ENCODE measurements at regions not wholly inside any gene's neighbourhood (a gene's known extent, or its start where the extent isn't known, plus 50 kb on each side); places are given as distances from the start of the nearest gene placed in this dataset.

DNA sequence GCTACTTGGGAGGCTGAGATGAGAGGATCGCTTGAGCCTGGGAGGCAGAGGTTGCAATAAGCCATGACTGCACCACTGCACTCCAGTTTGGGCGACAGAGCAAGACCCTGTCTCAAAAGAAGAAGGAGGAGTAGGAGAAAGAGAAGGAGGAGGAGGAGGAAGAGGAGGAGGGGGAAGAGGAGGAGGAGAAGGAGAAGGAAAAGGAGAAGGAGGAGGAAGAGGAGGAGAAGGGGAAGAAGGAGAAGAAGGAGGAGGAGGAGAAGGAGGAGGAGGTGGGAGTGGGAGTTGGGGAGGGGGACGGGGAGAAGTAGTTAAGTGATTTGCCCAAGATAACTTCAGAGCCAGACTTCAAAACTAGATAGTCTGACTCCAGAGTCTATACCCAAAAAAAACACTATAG lies 55.5 kb upstream of the FOXD3 start:
- no peak overlapping the region for H3K4me2 ChIP-seq
- ATAC-seq (no peak), DNase-seq (ENCODE audit: low spot score) (no peak)
- H3K79me2 ChIP-seq (replicated peaks; ENCODE audit: insufficient read depth) = no peaks in the 10 kb centered on the region
- no peaks in the 10 kb centered on the region for H4K20me1 ChIP-seq (replicated peaks; ENCODE audit: insufficient read depth)
- H3K9me2 ChIP-seq (ENCODE audit: insufficient read depth) = peaks cover 8% of the 10 kb centered on the region
- no peak overlapping the region for H2AFZ ChIP-seq
- H3K4me3 Mint-ChIP-seq = no peak overlapping the region
- peaks cover 13% of the 10 kb centered on the region for H3K4me1 Mint-ChIP-seq
- H3K27ac Mint-ChIP-seq = no peak overlapping the region
- no peaks in the 10 kb centered on the region for H3K36me3 ChIP-seq (ENCODE audit: insufficient read depth)
- H3F3A ChIP-seq (replicated peaks; ENCODE audit: low read depth) = no peaks in the 10 kb centered on the region
- H3K36me3 Mint-ChIP-seq (ENCODE audit: low read depth) = no peaks in the 10 kb centered on the region
- H3K27me3 ChIP-seq (ENCODE audit: insufficient read depth) = no peaks in the 10 kb centered on the region
- TF ChIP-seq CREB1 (CRISPR knock-in tag; IDR thresholded peaks at IDR 0.05; ENCODE audit: low read depth) (no peak), EZH2phosphoT487 (IDR thresholded peaks at IDR 0.05; ENCODE audit: unreplicated experiment) (no peak), ZNF331 (CRISPR knock-in tag; IDR thresholded peaks at IDR 0.05; ENCODE audit: low read depth) (no peak), STAT1 (IDR thresholded peaks at IDR 0.05; ENCODE audit: unreplicated experiment) (no peak), POLR2AphosphoS5 (IDR thresholded peaks at IDR 0.05; ENCODE audit: low read depth) (no peak), ETS1 (IDR thresholded peaks at IDR 0.05) (no peak), JUNB (IDR thresholded peaks at IDR 0.05; ENCODE audit: unreplicated experiment) (no peak), EZH2 (IDR thresholded peaks at IDR 0.05; ENCODE audit: low read depth, unreplicated experiment) (no peak), ZNF114 (CRISPR knock-in tag; IDR thresholded peaks at IDR 0.05) (no peak), NANOG (IDR thresholded peaks at IDR 0.05; ENCODE audit: borderline replicate concordance) (no peak)
- TF ChIP-seq, protein P1, sequence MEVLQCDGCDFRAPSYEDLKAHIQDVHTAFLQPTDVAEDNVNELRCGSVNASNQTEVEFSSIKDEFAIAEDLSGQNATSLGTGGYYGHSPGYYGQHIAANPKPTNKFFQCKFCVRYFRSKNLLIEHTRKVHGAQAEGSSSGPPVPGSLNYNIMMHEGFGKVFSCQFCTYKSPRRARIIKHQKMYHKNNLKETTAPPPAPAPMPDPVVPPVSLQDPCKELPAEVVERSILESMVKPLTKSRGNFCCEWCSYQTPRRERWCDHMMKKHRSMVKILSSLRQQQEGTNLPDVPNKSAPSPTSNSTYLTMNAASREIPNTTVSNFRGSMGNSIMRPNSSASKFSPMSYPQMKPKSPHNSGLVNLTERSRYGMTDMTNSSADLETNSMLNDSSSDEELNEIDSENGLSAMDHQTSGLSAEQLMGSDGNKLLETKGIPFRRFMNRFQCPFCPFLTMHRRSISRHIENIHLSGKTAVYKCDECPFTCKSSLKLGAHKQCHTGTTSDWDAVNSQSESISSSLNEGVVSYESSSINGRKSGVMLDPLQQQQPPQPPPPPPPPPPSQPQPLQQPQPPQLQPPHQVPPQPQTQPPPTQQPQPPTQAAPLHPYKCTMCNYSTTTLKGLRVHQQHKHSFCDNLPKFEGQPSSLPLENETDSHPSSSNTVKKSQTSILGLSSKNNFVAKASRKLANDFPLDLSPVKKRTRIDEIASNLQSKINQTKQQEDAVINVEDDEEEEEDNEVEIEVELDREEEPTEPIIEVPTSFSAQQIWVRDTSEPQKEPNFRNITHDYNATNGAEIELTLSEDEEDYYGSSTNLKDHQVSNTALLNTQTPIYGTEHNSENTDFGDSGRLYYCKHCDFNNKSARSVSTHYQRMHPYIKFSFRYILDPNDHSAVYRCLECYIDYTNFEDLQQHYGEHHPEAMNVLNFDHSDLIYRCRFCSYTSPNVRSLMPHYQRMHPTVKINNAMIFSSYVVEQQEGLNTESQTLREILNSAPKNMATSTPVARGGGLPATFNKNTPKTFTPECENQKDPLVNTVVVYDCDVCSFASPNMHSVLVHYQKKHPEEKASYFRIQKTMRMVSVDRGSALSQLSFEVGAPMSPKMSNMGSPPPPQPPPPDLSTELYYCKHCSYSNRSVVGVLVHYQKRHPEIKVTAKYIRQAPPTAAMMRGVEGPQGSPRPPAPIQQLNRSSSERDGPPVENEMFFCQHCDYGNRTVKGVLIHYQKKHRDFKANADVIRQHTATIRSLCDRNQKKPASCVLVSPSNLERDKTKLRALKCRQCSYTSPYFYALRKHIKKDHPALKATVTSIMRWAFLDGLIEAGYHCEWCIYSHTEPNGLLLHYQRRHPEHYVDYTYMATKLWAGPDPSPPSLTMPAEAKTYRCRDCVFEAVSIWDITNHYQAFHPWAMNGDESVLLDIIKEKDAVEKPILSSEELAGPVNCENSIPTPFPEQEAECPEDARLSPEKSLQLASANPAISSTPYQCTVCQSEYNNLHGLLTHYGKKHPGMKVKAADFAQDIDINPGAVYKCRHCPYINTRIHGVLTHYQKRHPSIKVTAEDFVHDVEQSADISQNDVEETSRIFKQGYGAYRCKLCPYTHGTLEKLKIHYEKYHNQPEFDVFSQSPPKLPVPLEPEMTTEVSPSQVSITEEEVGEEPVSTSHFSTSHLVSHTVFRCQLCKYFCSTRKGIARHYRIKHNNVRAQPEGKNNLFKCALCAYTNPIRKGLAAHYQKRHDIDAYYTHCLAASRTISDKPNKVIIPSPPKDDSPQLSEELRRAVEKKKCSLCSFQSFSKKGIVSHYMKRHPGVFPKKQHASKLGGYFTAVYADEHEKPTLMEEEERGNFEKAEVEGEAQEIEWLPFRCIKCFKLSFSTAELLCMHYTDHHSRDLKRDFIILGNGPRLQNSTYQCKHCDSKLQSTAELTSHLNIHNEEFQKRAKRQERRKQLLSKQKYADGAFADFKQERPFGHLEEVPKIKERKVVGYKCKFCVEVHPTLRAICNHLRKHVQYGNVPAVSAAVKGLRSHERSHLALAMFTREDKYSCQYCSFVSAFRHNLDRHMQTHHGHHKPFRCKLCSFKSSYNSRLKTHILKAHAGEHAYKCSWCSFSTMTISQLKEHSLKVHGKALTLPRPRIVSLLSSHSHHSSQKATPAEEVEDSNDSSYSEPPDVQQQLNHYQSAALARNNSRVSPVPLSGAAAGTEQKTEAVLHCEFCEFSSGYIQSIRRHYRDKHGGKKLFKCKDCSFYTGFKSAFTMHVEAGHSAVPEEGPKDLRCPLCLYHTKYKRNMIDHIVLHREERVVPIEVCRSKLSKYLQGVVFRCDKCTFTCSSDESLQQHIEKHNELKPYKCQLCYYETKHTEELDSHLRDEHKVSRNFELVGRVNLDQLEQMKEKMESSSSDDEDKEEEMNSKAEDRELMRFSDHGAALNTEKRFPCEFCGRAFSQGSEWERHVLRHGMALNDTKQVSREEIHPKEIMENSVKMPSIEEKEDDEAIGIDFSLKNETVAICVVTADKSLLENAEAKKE (CRISPR knock-in tag; IDR thresholded peaks at IDR 0.05) = no peak
- TF ChIP-seq, protein P2, sequence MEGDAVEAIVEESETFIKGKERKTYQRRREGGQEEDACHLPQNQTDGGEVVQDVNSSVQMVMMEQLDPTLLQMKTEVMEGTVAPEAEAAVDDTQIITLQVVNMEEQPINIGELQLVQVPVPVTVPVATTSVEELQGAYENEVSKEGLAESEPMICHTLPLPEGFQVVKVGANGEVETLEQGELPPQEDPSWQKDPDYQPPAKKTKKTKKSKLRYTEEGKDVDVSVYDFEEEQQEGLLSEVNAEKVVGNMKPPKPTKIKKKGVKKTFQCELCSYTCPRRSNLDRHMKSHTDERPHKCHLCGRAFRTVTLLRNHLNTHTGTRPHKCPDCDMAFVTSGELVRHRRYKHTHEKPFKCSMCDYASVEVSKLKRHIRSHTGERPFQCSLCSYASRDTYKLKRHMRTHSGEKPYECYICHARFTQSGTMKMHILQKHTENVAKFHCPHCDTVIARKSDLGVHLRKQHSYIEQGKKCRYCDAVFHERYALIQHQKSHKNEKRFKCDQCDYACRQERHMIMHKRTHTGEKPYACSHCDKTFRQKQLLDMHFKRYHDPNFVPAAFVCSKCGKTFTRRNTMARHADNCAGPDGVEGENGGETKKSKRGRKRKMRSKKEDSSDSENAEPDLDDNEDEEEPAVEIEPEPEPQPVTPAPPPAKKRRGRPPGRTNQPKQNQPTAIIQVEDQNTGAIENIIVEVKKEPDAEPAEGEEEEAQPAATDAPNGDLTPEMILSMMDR (conservative IDR thresholded peaks at IDR 0.05; ENCODE audit: low read depth in 2 of 2) = no peak
- TF ChIP-seq, protein P3, sequence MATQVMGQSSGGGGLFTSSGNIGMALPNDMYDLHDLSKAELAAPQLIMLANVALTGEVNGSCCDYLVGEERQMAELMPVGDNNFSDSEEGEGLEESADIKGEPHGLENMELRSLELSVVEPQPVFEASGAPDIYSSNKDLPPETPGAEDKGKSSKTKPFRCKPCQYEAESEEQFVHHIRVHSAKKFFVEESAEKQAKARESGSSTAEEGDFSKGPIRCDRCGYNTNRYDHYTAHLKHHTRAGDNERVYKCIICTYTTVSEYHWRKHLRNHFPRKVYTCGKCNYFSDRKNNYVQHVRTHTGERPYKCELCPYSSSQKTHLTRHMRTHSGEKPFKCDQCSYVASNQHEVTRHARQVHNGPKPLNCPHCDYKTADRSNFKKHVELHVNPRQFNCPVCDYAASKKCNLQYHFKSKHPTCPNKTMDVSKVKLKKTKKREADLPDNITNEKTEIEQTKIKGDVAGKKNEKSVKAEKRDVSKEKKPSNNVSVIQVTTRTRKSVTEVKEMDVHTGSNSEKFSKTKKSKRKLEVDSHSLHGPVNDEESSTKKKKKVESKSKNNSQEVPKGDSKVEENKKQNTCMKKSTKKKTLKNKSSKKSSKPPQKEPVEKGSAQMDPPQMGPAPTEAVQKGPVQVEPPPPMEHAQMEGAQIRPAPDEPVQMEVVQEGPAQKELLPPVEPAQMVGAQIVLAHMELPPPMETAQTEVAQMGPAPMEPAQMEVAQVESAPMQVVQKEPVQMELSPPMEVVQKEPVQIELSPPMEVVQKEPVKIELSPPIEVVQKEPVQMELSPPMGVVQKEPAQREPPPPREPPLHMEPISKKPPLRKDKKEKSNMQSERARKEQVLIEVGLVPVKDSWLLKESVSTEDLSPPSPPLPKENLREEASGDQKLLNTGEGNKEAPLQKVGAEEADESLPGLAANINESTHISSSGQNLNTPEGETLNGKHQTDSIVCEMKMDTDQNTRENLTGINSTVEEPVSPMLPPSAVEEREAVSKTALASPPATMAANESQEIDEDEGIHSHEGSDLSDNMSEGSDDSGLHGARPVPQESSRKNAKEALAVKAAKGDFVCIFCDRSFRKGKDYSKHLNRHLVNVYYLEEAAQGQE (IDR thresholded peaks at IDR 0.05; ENCODE audit: unreplicated experiment) = no peak
- peaks cover 15% of the 10 kb centered on the region; the same call in 1 of the 2 replicates for H3K4me1 ChIP-seq (ENCODE audit: insufficient read depth)
- H3K27ac ChIP-seq (ENCODE audit: low read depth) = no peak overlapping the region
- no peak overlapping the region for H3K4me3 ChIP-seq
- H3K9me3 Mint-ChIP-seq = no peaks in the 10 kb centered on the region
- H3K27me3 Mint-ChIP-seq (ENCODE audit: insufficient read depth, low read depth, poor library complexity) = peaks cover 4% of the 10 kb centered on the region
